HEK293 (cell line): ENCODE measurements at regions not wholly inside any gene's neighbourhood (a gene's known extent, or its start where the extent isn't known, plus 50 kb on each side); places are given as distances from the start of the nearest gene placed in this dataset.

ENCODE experiments used
- CTCF ChIA-PET: fragments of 350-600 bp; formaldehyde crosslinking; extraction: SDS; loops from one replicate; lab custom pipeline; 2021; ENCODE audit warnings: antibody characterized with exemption; lab: Yijun Ruan, JAX
- POLR2A ChIA-PET: fragments of 300-600 bp; formaldehyde crosslinking; extraction: SDS; loops from one replicate; lab custom pipeline; 2020; ENCODE audit warnings: antibody characterized with exemption, inconsistent platforms; lab: Yijun Ruan, JAX
- H3K27ac ChIP-seq: fragments of 200-500 bp; sonication (Bioruptor generic); 2 replicates; pipeline ENCODE4 v1.5.1; 2014; ENCODE audit warnings: low read depth, low read length, control low read depth, inconsistent platforms; ENCODE audit errors: extremely low read depth
- H3K36me3 ChIP-seq, 2 experiments: fragments of 200-500 bp in 1 of 2; sonication (Bioruptor generic) in 1 of 2; 1 replicate in 1 of 2; 2 replicates in 1 of 2; pipeline ENCODE4 v1.5.1; 2014 to 2017; ENCODE audit warnings: inconsistent platforms in 2 of 2, low read length in 2 of 2; ENCODE audit not compliant: control insufficient read depth in 2 of 2, insufficient read depth in 1 of 2
- H3K4me1 ChIP-seq: fragments of 200-500 bp; sonication (Bioruptor generic); 2 replicates; pipeline ENCODE4 v1.5.1; 2014; ENCODE audit warnings: mild to moderate bottlenecking, low read length, inconsistent platforms; ENCODE audit not compliant: control insufficient read depth, insufficient read depth
- H3K4me3 ChIP-seq: 2 replicates; pipeline ENCODE4 v1.5.1; 2011; ENCODE audit warnings: low read depth, mild to moderate bottlenecking, control low read depth, low read length, moderate library complexity
- H3K9me3 ChIP-seq: fragments of 200-500 bp; sonication (Bioruptor generic); 2 replicates; pipeline ENCODE4 v1.5.1; 2014; ENCODE audit warnings: low read depth, low read length, inconsistent platforms; ENCODE audit not compliant: control insufficient read depth, insufficient read depth
- BCL6B ChIP-seq: fragments of 450-650 bp; formaldehyde crosslinking; IDR thresholded peaks from 2 replicates; pipeline ENCODE4 v1.5.1; 2017; ENCODE audit warnings: missing biosample characterization, missing genetic modification characterization
- GLIS1 ChIP-seq: fragments of 450-650 bp; formaldehyde crosslinking; IDR thresholded peaks from 2 replicates; pipeline ENCODE4 v1.5.1; 2016; ENCODE audit warnings: missing biosample characterization, missing genetic modification characterization
- KLF7 ChIP-seq: fragments of 450-650 bp; formaldehyde crosslinking; IDR thresholded peaks from 2 replicates; pipeline ENCODE4 v1.5.1; 2016; ENCODE audit warnings: missing biosample characterization, missing genetic modification characterization, borderline replicate concordance
- SP3 ChIP-seq: fragments of 450-650 bp; formaldehyde crosslinking; IDR thresholded peaks from 2 replicates; pipeline ENCODE4 v1.5.1; 2016; ENCODE audit warnings: missing biosample characterization, missing genetic modification characterization
- TCF7L2 ChIP-seq: IDR thresholded peaks from 2 replicates; pipeline ENCODE4 v1.6.1; 2011; ENCODE audit warnings: low read depth, mild to moderate bottlenecking, inconsistent platforms, low read length, moderate library complexity, borderline replicate concordance
- ZBTB1 ChIP-seq: fragments of 450-650 bp; formaldehyde crosslinking; IDR thresholded peaks from 2 replicates; pipeline ENCODE4 v1.5.1; 2016; ENCODE audit warnings: missing biosample characterization, missing genetic modification characterization
- ZBTB48 ChIP-seq: fragments of 450-650 bp; formaldehyde crosslinking; IDR thresholded peaks from 2 replicates; pipeline ENCODE4 v1.5.1; 2016; ENCODE audit warnings: missing biosample characterization, missing genetic modification characterization
- ZNF10 ChIP-seq: fragments of 450-650 bp; formaldehyde crosslinking; IDR thresholded peaks from 2 replicates; pipeline ENCODE4 v1.5.1; 2017; ENCODE audit warnings: missing biosample characterization, missing genetic modification characterization
- ZNF202 ChIP-seq: fragments of 450-650 bp; formaldehyde crosslinking; IDR thresholded peaks from 2 replicates; pipeline ENCODE4 v1.5.1; 2016; ENCODE audit warnings: missing biosample characterization, missing genetic modification characterization, borderline replicate concordance
- ZNF274 ChIP-seq, 2 experiments: fragments of 200-500 bp in 1 of 2; fragments of 450-650 bp in 1 of 2; sonication (Bioruptor generic) in 1 of 2; formaldehyde crosslinking in 1 of 2; IDR thresholded peaks; 2 replicates each; pipeline versions ENCODE4 v1.5.1 to v1.6.1; 2014 to 2016; ENCODE audit warnings: borderline replicate concordance in 1 of 2, inconsistent platforms in 1 of 2, low read length in 1 of 2, missing biosample characterization in 1 of 2, missing genetic modification characterization in 1 of 2
- ZNF350 ChIP-seq: fragments of 450-650 bp; formaldehyde crosslinking; IDR thresholded peaks from 2 replicates; pipeline ENCODE4 v1.5.0; 2017; ENCODE audit warnings: missing biosample characterization, mild to moderate bottlenecking, missing genetic modification characterization
- ZNF362 ChIP-seq: fragments of 450-650 bp; formaldehyde crosslinking; IDR thresholded peaks from 2 replicates; pipeline ENCODE4 v1.5.1; 2016; ENCODE audit warnings: missing biosample characterization, missing genetic modification characterization
- ZNF473 ChIP-seq: fragments of 450-650 bp; formaldehyde crosslinking; IDR thresholded peaks from 2 replicates; pipeline ENCODE4 v1.5.1; 2017; ENCODE audit warnings: missing biosample characterization, missing genetic modification characterization
- ZNF518A ChIP-seq: fragments of 450-650 bp; formaldehyde crosslinking; conservative IDR thresholded peaks from 2 replicates; pipeline ENCODE4 v1.5.1; 2016; ENCODE audit warnings: low read depth, missing biosample characterization, missing genetic modification characterization
- ZNF555 ChIP-seq: fragments of 450-650 bp; formaldehyde crosslinking; conservative IDR thresholded peaks from 2 replicates; pipeline ENCODE4 v1.5.1; 2017; ENCODE audit warnings: missing biosample characterization, mild to moderate bottlenecking, missing genetic modification characterization, inconsistent platforms
- ZNF654 ChIP-seq: fragments of 450-650 bp; formaldehyde crosslinking; IDR thresholded peaks from 2 replicates; pipeline ENCODE4 v1.5.1; 2016; ENCODE audit warnings: low read depth, missing biosample characterization, missing genetic modification characterization
- ZNF776 ChIP-seq: fragments of 450-650 bp; formaldehyde crosslinking; IDR thresholded peaks from 2 replicates; pipeline ENCODE4 v1.5.0; 2017; ENCODE audit warnings: missing biosample characterization, missing genetic modification characterization, borderline replicate concordance
- ZNF837 ChIP-seq: fragments of 450-650 bp; formaldehyde crosslinking; IDR thresholded peaks from 2 replicates; pipeline ENCODE4 v1.5.1; 2016; ENCODE audit warnings: missing biosample characterization, missing genetic modification characterization

- TF ChIP-seq ZNF518A (no peak), ZNF10 (tag by site-specific recombination) (no peak), BCL6B (tag by site-specific recombination) (no peak), ZNF202 (tag by site-specific recombination) (no peak), ZNF350 (tag by site-specific recombination) (no peak), ZNF776 (tag by site-specific recombination) (no peak)
Observed at GRCh38 chr4:126215759-126216158, 901.0 kb downstream of the FAT4 start (continued).

- ChIA-PET POLR2A (no interaction called here), CTCF (interaction anchor here (0.5 kb wide), 1 partner anchor 154 kb away, joined by 3 read pairs; no protein-coding TSS in a partner anchor)
- Histone ChIP-seq H3K4me3 (no peak overlapping the region), H3K4me1 (no peaks in the 10 kb centered on the region), H3K36me3 (no peaks in the 10 kb centered on the region), H3K9me3 (no peaks in the 10 kb centered on the region), H3K27ac (no peak overlapping the region)
- TF ChIP-seq ZNF654 (no peak), ZBTB1 (tag by site-specific recombination) (no peak), KLF7 (tag by site-specific recombination) (no peak), ZNF274 (IDR thresholded peaks at IDR 0.05; ENCODE audit: low read length) (no peak), ZNF274 (tag by site-specific recombination; IDR thresholded peaks at IDR 0.05; ENCODE audit: borderline replicate concordance) (no peak), SP3 (tag by site-specific recombination) (no peak), ZBTB48 (tag by site-specific recombination) (no peak), ZNF555 (tag by site-specific recombination) (no peak), ZNF362 (no peak), ZNF10 (tag by site-specific recombination) (no peak), GLIS1 (tag by site-specific recombination) (no peak), TCF7L2 (no peak), ZNF837 (no peak), ZNF473 (tag by site-specific recombination) (no peak)
Observed at GRCh38 chr4:126216611-126217010, 901.9 kb downstream of the FAT4 start.
